ENCODE measurements at regions not wholly inside any gene's neighbourhood (a gene's known extent, or its start where the extent isn't known, plus 50 kb on each side); places are given as distances from the start of the nearest gene placed in this dataset.

DNA sequence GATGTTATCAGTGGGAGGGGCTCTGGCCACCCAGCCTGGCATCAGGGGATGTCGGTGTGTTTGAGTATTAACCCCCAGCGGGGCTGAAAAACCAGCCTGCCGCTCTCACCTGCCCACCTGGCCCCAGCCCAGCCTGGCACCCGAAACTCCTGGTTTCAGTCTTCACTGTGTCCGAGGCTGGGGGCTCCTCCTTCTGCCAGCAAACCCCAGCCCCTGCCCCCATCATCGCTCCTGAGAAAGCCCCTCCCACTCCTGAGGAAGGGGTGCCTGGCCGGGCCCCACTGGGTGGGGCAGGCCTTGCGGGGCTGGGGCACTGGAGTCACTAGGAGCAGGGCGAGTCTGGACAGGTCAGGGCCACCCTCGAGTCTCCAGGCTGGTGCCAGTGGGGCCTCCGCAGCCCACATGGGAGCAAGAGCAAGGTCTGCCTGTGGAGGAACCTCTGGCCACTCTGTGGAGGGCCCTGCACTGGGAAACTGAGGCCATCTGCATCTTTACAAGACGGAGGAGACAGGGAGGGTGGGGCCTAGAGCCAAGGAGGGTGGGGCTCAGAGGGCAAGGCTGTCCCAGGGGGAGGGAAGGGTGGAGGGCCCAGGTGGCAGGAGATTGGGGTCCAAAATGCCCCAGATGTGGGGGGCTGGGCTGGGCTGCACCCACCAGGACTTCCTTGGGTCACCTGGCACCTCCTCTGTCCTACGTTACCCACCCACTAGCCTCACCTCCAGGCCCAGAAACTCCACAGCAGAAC lies 51.5 kb upstream of the NOTCH1 start:
- DNase-seq (ENCODE audit: low spot score): no peak

DNA sequence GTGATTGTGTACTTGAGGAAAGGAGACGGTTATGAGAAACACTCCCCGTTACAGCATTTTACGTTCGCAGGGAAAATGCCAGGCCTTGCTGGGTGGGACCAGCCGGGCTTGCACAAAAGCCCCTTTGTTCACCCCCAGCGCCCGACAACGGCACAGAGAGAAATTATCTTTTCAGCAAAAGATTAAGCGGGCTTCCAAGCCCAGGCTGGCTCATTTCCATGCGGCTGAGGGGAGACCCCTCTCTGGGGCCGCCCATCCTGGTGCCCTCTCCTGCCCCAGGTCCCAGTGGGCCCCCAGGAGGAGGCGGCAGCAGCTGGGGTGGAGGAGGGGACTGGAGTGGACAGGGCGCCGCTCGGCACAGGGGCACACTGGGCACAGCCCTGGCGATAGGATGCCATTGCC lies 50.8 kb upstream of the NOTCH1 start:
- peak; percentile 89 for DNase-seq (ENCODE audit: low spot score)

- no peak for DNase-seq (ENCODE audit: low spot score)
Observed at GRCh38 chr9:136596217-136596616, 50.4 kb upstream of the NOTCH1 start.

- DNase-seq (ENCODE audit: low spot score): no peak
Observed at GRCh38 chr9:136595245-136596153, 49.7 kb upstream of the NOTCH1 start.
